ENCODE measurements at regions not wholly inside any gene's neighbourhood (a gene's known extent, or its start where the extent isn't known, plus 50 kb on each side); places are given as distances from the start of the nearest gene placed in this dataset.
A peak's percentile ranks its signal among the peaks of the same experiment; 100 is the strongest.

- no peak overlapping the region for H3K27ac ChIP-seq
- intact Hi-C loops (cut with DNase I) = no loop called here
- TF ChIP-seq CTCF (IDR thresholded peaks at IDR 0.05) (no peak), POLR2A (IDR thresholded peaks at IDR 0.05) (no peak)
- no peaks in the 10 kb centered on the region for H3K36me3 ChIP-seq
- H3K4me3 ChIP-seq (replicated peaks in 1 of 3) = no peak overlapping the region
- peaks cover 0 to 4% of the 10 kb centered on the region in 2 donors for H3K4me1 ChIP-seq
- no peaks in the 10 kb centered on the region for H3K27me3 ChIP-seq
- WGBS, 2 donors = 63 to 75% methylated on average over 1 of the region's 1 CpG
- no peaks in the 10 kb centered on the region for H3K9me3 ChIP-seq
- no peak for DNase-seq
These were observed 68.7 kb upstream of the MROH9 start for GRCh38 chr1:170866646-170867045.

- Histone ChIP-seq H3K27ac (peak overlapping the region in 1 of 3 donors; percentile 1), H3K36me3 (no peaks in the 10 kb centered on the region), H3K4me1 (no peaks in the 10 kb centered on the region), H3K27me3 (no peaks in the 10 kb centered on the region), H3K9me3 (no peaks in the 10 kb centered on the region), H3K4me3 (replicated peaks in 1 of 3) (no peak overlapping the region)
- TF ChIP-seq CTCF (IDR thresholded peaks at IDR 0.05) (no peak), POLR2A (IDR thresholded peaks at IDR 0.05) (no peak)
- intact Hi-C loops (cut with DNase I) = no loop called here
- WGBS, 2 donors = 82 to 84% methylated on average over 3 of the region's 3 CpGs
- no peak for DNase-seq
These were observed 63.5 kb upstream of the MROH9 start for GRCh38 chr1:170871868-170872267.

- intact Hi-C loops (cut with DNase I) = no loop called here
These were observed 62.7 kb upstream of the MROH9 start for GRCh38 chr1:170872663-170873062.

GRCh38 chr1:170874671-170875070, 60.7 kb upstream of the MROH9 start:
- intact Hi-C loops (cut with DNase I) = no loop called here
- WGBS, 2 donors = 74 to 91% methylated on average over 1 of the region's 1 CpG
- H3K4me3 ChIP-seq (replicated peaks in 1 of 3) = no peak overlapping the region

More at GRCh38 chr1:170872663-170873062, 62.7 kb upstream of the MROH9 start:
- TF ChIP-seq POLR2A (IDR thresholded peaks at IDR 0.05) (no peak), CTCF (IDR thresholded peaks at IDR 0.05) (no peak)
- 66 to 74% methylated on average over 2 of the region's 2 CpGs for WGBS, 2 donors
- H3K4me1 ChIP-seq = no peaks in the 10 kb centered on the region
- no peaks in the 10 kb centered on the region for H3K27me3 ChIP-seq
- no peaks in the 10 kb centered on the region for H3K36me3 ChIP-seq
- H3K9me3 ChIP-seq = no peaks in the 10 kb centered on the region
- no peak for DNase-seq
- no peak overlapping the region for H3K4me3 ChIP-seq (replicated peaks in 1 of 3)
- H3K27ac ChIP-seq = peak overlapping the region in 1 of 3 donors; percentile 1

More at GRCh38 chr1:170874671-170875070, 60.7 kb upstream of the MROH9 start:
- H3K36me3 ChIP-seq = no peaks in the 10 kb centered on the region
- no peaks in the 10 kb centered on the region for H3K9me3 ChIP-seq
- no peak for TF ChIP-seq CTCF (IDR thresholded peaks at IDR 0.05)
- TF ChIP-seq POLR2A (IDR thresholded peaks at IDR 0.05) = no peak
- DNase-seq = no peak
- H3K27me3 ChIP-seq = no peaks in the 10 kb centered on the region
- H3K27ac ChIP-seq = no peak overlapping the region
- no peaks in the 10 kb centered on the region for H3K4me1 ChIP-seq
